Testis (tissue), 2 donors: ENCODE measurements at regions not wholly inside any gene's neighbourhood (a gene's known extent, or its start where the extent isn't known, plus 50 kb on each side); places are given as distances from the start of the nearest gene placed in this dataset.

Source experiments
- DNase-seq: peaks from one replicate; pipeline ENCODE4 v3.0.0-alpha.2; 2019
- H3K27ac ChIP-seq, 2 donors: fragments of 200-600 bp; sonication (generic); one replicate each; pipeline ENCODE4 v1.5.1; 2019
- H3K27me3 ChIP-seq: fragments of 200-600 bp; sonication (generic); one replicate; pipeline ENCODE4 v1.5.1; 2019
- H3K36me3 ChIP-seq: fragments of 200-600 bp; sonication (generic); one replicate; pipeline ENCODE4 v1.5.1; 2017; ENCODE audit warnings: low read depth; ENCODE audit errors: missing control alignments
- H3K4me1 ChIP-seq: fragments of 200-600 bp; sonication (generic); one replicate; pipeline ENCODE4 v1.5.1; 2019
- H3K4me3 ChIP-seq, 2 donors: fragments of 200-600 bp; sonication (generic); one replicate each; pipeline ENCODE4 v1.5.1; 2017 to 2019
- H3K9me3 ChIP-seq: fragments of 200-600 bp; sonication (generic); one replicate; pipeline ENCODE4 v1.5.1; 2017
- POLR2A ChIP-seq: fragments of 450-650 bp; IDR thresholded peaks from one replicate; pipeline ENCODE4 v1.6.1; 2017; ENCODE audit warnings: antibody characterized with exemption, mild to moderate bottlenecking, moderate library complexity
- WGBS, 2 donors: methylation state at CpG; one replicate each; pipeline ENCODE4 v1.1.5; 2018; 5-methylcytosine and 5-hydroxymethylcytosine counted together
- intact Hi-C: fragments of 100-400 bp; cut with DNase I; formaldehyde crosslinking; loops from one replicate; pipeline ENCODE4 v1.15.1; 2023; ENCODE audit warnings: low total_unique reads
- TF ChIP-seq, protein P1 (sequence below), 3 experiments: fragments of 450-650 bp in 2 of 3; fragments of 200-600 bp in 1 of 3; sonication (generic) in 1 of 3; IDR thresholded peaks; one replicate each; pipeline ENCODE4 v1.5.1; 2016 to 2019; ENCODE audit warnings: antibody characterized with exemption in 3 of 3, mild to moderate bottlenecking in 2 of 3, moderate library complexity in 1 of 3

DNA sequence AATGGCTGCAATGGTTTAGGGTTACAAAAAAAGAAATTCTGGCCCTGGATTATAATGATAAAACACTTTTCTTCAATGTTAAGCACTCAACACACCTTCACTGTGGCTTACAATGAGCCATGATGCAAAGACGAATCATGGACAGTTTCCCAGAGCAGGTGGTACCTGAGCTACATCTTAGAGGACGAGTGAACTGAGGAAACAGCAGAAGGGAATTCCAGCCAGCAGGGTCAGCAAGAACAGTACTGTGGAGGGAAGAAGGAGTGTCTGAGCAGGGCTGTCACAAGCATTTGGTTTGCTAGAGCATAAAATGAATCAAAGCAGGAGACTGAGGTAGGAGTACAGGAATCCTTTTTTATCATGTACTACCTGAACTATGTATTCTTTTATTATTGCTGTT, 332.8 kb upstream of the C11orf87 start:
- Histone ChIP-seq H3K27me3 (no peaks in the 10 kb centered on the region), H3K36me3 (no peaks in the 10 kb centered on the region), H3K27ac (no peak overlapping the region), H3K9me3 (no peaks in the 10 kb centered on the region), H3K4me3 (no peak overlapping the region), H3K4me1 (peaks cover 7% of the 10 kb centered on the region)
- intact Hi-C loops: no loop called here
- no peak for TF ChIP-seq POLR2A
- TF ChIP-seq, protein P1, sequence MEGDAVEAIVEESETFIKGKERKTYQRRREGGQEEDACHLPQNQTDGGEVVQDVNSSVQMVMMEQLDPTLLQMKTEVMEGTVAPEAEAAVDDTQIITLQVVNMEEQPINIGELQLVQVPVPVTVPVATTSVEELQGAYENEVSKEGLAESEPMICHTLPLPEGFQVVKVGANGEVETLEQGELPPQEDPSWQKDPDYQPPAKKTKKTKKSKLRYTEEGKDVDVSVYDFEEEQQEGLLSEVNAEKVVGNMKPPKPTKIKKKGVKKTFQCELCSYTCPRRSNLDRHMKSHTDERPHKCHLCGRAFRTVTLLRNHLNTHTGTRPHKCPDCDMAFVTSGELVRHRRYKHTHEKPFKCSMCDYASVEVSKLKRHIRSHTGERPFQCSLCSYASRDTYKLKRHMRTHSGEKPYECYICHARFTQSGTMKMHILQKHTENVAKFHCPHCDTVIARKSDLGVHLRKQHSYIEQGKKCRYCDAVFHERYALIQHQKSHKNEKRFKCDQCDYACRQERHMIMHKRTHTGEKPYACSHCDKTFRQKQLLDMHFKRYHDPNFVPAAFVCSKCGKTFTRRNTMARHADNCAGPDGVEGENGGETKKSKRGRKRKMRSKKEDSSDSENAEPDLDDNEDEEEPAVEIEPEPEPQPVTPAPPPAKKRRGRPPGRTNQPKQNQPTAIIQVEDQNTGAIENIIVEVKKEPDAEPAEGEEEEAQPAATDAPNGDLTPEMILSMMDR (IDR thresholded peaks at IDR 0.05): no peak
- DNase-seq: no peak
- 48 to 63% methylated on average over 2 of the region's 2 CpGs for WGBS, 2 donors

DNA sequence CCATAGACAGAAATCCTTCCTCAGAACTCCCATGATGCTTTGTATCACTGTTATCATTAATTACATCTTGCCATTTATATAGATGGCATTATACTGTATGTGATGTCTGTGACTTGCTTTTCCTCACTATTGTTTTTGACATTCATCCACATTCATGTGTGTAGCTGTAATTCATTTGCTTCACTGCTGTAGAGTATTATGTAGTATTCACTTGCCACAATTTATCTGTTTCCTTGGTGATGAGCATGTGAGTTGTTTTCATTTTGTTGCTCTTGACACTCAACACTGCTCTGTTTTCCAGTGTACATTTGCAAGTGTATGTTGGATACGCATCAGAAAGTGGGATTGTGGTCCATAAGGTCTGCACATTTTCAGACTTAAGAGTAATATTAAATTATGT, 328.6 kb upstream of the C11orf87 start:
- DNase-seq: no peak
- Histone ChIP-seq H3K4me3 (no peak overlapping the region), H3K27ac (no peak overlapping the region), H3K27me3 (no peaks in the 10 kb centered on the region), H3K9me3 (no peaks in the 10 kb centered on the region), H3K4me1 (peaks cover 7% of the 10 kb centered on the region), H3K36me3 (no peaks in the 10 kb centered on the region)
- intact Hi-C loops: no loop called here
- TF ChIP-seq, protein P1 (IDR thresholded peaks at IDR 0.05): no peak
- no peak for TF ChIP-seq POLR2A
- 89 to 100% methylated on average over 1 of the region's 1 CpG for WGBS, 2 donors

DNA sequence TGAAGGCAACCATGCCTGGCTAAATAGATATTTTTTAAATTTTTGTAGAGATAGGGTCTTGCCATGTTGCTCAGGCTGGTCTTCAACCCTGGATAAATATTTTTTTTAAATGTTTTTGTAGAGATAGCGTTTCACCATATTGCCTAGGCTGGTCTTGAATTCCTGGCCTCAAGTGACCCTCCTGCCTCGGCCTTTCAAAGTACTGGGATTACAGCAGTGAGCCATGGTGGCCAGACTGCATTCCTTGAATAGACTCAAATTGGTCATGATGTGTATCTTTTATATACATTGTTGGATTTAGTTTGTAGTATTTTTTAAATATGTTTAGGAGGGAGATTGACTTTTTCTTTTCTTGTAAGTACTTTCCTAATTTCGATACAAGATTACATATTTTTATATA, 325.7 kb upstream of the C11orf87 start:
- 88 to 96% methylated on average over 3 of the region's 3 CpGs for WGBS, 2 donors
- no peaks in the 10 kb centered on the region for H3K4me1 ChIP-seq
- intact Hi-C loops: no loop called here
- DNase-seq: no peak
- TF ChIP-seq, protein P1 (IDR thresholded peaks at IDR 0.05): no peak
- TF ChIP-seq POLR2A: no peak
- no peak overlapping the region for H3K4me3 ChIP-seq
- no peak overlapping the region for H3K27ac ChIP-seq
- H3K9me3 ChIP-seq: no peaks in the 10 kb centered on the region
- H3K27me3 ChIP-seq: no peaks in the 10 kb centered on the region
- no peaks in the 10 kb centered on the region for H3K36me3 ChIP-seq

DNA sequence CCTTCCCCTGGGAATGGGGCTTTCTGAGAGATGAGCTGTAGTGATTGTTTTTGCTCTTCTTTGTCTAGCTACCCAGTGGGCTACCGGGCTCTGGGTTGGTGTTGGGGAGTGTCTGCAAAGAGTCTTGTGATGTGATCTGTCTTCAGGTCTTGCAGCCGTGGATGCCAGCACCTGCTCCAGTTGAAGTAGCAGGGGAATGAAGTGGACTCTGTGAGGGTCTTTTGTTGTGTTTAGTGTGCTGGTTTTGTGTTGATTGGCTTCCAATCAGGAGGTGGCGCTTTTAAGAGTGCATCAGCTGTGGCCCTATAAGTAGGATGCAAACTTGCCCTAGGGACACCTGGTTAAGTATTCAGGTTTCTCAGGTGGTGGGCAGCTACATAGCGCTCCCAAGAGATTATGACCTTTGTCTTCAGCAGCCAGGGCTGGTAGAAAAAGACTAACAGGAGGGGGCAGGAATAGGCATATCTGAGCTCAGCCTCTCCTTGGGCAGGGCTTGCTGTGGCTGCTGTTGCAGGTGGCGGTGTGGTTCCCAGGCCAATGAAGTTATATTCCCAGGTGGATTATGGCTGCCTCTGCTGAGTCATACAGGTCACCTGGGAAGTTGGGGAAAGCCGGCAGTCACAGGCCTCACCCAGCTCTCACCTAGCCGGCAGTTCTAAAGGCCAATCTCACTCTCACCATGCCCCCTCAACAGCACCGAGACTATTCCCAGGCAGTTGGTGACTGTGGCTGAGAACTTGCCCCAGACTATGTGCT, 315.7 kb upstream of the C11orf87 start:
- H3K36me3 ChIP-seq: no peaks in the 10 kb centered on the region
- TF ChIP-seq, protein P1 (IDR thresholded peaks at IDR 0.05): no peak
- TF ChIP-seq POLR2A: no peak
- H3K27ac ChIP-seq: no peak overlapping the region
- 95 to 100% methylated on average over 3 to 8 of the region's 8 CpGs for WGBS, 2 donors
- H3K4me3 ChIP-seq: no peak overlapping the region
- DNase-seq: no peak
- no peaks in the 10 kb centered on the region for H3K4me1 ChIP-seq
- no peaks in the 10 kb centered on the region for H3K27me3 ChIP-seq
- H3K9me3 ChIP-seq: no peaks in the 10 kb centered on the region
- intact Hi-C loops: no loop called here

DNA sequence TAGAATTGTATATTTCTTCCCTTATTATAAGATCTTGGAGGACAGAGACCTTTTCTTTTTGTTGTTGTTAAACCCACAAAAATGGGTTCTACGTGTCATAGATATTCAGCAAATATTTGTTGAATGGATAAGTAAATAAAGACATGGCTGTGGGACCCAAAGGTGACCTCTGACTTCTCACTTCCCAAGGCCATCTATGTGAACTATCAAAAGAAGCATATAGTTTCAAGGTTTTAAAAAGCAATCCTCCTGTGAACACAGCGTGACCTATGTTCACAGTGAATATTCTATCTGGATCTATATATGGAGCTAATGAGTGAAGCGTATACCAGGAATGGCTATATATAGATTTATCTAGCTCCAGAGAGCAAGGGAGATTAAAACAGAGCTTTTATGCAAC, 312.8 kb upstream of the C11orf87 start:
- no peaks in the 10 kb centered on the region for H3K4me1 ChIP-seq
- intact Hi-C loops: no loop called here
- no peak for TF ChIP-seq POLR2A
- TF ChIP-seq, protein P1 (IDR thresholded peaks at IDR 0.05): no peak
- no peaks in the 10 kb centered on the region for H3K9me3 ChIP-seq
- H3K36me3 ChIP-seq: no peaks in the 10 kb centered on the region
- WGBS, 2 donors: 72 to 73% methylated on average over 3 of the region's 3 CpGs
- H3K27ac ChIP-seq: no peak overlapping the region
- H3K27me3 ChIP-seq: no peaks in the 10 kb centered on the region
- no peak for DNase-seq
- no peak overlapping the region for H3K4me3 ChIP-seq
